Fibroblast of pulmonary artery (primary cell): ENCODE measurements at regions not wholly inside any gene's neighbourhood (a gene's known extent, or its start where the extent isn't known, plus 50 kb on each side); places are given as distances from the start of the nearest gene placed in this dataset.

Experiments used
- DNase-seq: peaks from one replicate; pipeline ENCODE4 v3.0.0-alpha.2; 2010; ENCODE audit warnings: low read depth
- H3K4me3 ChIP-seq: replicated peaks from 2 replicates; pipeline ENCODE4 v1.5.1; 2011; ENCODE audit warnings: low read depth, mild to moderate bottlenecking, control low read depth, low read length, moderate library complexity
- CTCF ChIP-seq: IDR thresholded peaks from 2 replicates; pipeline ENCODE4 v1.5.1; 2011; ENCODE audit warnings: mild to moderate bottlenecking, control low read depth, low read length, inconsistent platforms; ENCODE audit errors: missing control alignments

GRCh38 chr2:16165518-16166326 lies 225.4 kb downstream of the MYCN start:
- DNase-seq, result no peak
- TF ChIP-seq CTCF, result no peak
- no peak overlapping the region for H3K4me3 ChIP-seq

GRCh38 chr2:16162491-16163040 lies 222.2 kb downstream of the MYCN start:
- no peak for DNase-seq
- TF ChIP-seq CTCF, result no peak
- no peak overlapping the region for H3K4me3 ChIP-seq

GRCh38 chr2:16161768-16162490 lies 221.6 kb downstream of the MYCN start:
- H3K4me3 ChIP-seq, result no peak overlapping the region
- DNase-seq, result no peak
- no peak for TF ChIP-seq CTCF

GRCh38 chr2:16161085-16161565 lies 220.8 kb downstream of the MYCN start:
- no peak for TF ChIP-seq CTCF
- no peak for DNase-seq
- H3K4me3 ChIP-seq, result no peak overlapping the region

- no peak overlapping the region for H3K4me3 ChIP-seq
- no peak for TF ChIP-seq CTCF
- no peak for DNase-seq
Measured at GRCh38 chr2:16160281-16161084, 220.1 kb downstream of the MYCN start.

GRCh38 chr2:16156411-16156810 lies 216.1 kb downstream of the MYCN start:
- DNase-seq, result no peak
- TF ChIP-seq CTCF, result no peak
- H3K4me3 ChIP-seq, result no peak overlapping the region
